WERI-Rb-1 (cell line): ENCODE measurements at regions not wholly inside any gene's neighbourhood (a gene's known extent, or its start where the extent isn't known, plus 50 kb on each side); places are given as distances from the start of the nearest gene placed in this dataset.

Experiments used
- DNase-seq: peaks from one replicate; pipeline ENCODE4 v3.0.0-alpha.2; 2020
- H3K27ac ChIP-seq: fragments of 250-450 bp; sonication (Bioruptor Pico); 2 replicates; pipeline ENCODE4 v1.5.1; 2020; ENCODE audit warnings: mild to moderate bottlenecking, moderate library complexity
- H3K27me3 ChIP-seq: fragments of 250-450 bp; sonication (Bioruptor Pico); 2 replicates; pipeline ENCODE4 v1.5.1; 2021; ENCODE audit warnings: mild to moderate bottlenecking, low read depth, moderate library complexity; ENCODE audit not compliant: insufficient read depth, severe bottlenecking
- H3K36me3 ChIP-seq: fragments of 250-450 bp; sonication (Bioruptor Pico); 2 replicates; pipeline ENCODE4 v1.5.1; 2020; ENCODE audit warnings: mild to moderate bottlenecking, moderate library complexity
- H3K4me3 ChIP-seq: 2 replicates; pipeline ENCODE4 v1.5.1; 2011; ENCODE audit warnings: low read depth, mild to moderate bottlenecking, control low read depth, low read length
- H3K9me3 ChIP-seq: fragments of 250-450 bp; sonication (Bioruptor Pico); 2 replicates; pipeline ENCODE4 v1.5.1; 2021; ENCODE audit warnings: mild to moderate bottlenecking, moderate library complexity; ENCODE audit not compliant: severe bottlenecking
- CTCF ChIP-seq: IDR thresholded peaks from 2 replicates; pipeline ENCODE4 v1.5.1; 2011; ENCODE audit warnings: low read depth, mild to moderate bottlenecking, control low read depth, inconsistent platforms, low read length

DNA sequence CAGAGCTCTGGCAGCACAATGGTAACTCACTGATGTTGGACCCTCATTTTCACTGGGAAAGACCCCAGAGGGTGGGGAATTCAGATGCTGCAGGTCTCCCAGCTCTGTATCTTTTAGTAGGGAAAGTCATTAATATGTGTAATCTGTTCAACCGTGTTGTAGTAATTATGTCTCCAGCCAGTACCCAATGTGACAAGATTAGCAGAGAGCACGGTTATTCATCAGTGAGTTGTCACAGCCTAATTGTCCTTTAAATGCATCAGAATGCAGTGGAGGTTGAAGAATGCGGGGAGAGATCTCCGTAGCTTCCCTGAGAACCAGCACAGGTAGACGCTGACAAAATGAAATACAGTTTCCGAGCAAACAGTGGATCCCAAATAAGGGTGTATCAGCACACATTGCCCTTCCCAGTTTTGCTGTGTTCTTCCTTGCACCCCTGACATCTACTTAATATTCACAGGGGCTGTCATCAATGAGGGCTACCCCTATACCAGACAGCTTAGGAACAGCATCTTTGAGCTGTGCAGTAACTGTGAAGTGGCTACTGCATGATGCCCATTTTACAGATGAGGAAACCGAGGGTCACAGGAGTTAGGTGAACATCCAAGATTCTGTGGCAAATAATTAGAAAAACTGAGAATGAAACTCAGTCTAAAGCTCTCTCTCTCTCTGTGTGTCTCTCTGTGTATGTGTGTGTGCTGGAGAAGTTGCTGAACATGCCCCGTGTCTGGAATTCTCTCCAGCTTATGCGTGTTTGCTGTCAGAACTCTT lies 430.4 kb upstream of the HS6ST1 start:
- TF ChIP-seq CTCF, result no peak
- no peak overlapping the region for H3K4me3 ChIP-seq
- no peaks in the 10 kb centered on the region for H3K27me3 ChIP-seq
- no peak overlapping the region for H3K27ac ChIP-seq
- H3K36me3 ChIP-seq, result no peaks in the 10 kb centered on the region
- no peak for DNase-seq
- no peaks in the 10 kb centered on the region for H3K9me3 ChIP-seq

- Histone ChIP-seq H3K27ac (no peak overlapping the region), H3K27me3 (no peaks in the 10 kb centered on the region), H3K36me3 (no peaks in the 10 kb centered on the region), H3K9me3 (no peaks in the 10 kb centered on the region), H3K4me3 (no peak overlapping the region)
- DNase-seq, result no peak
- TF ChIP-seq CTCF, result no peak
These were observed 431.9 kb upstream of the HS6ST1 start for GRCh38 chr2:128750328-128751165.

- no peak overlapping the region for H3K27ac ChIP-seq
- H3K36me3 ChIP-seq, result no peaks in the 10 kb centered on the region
- no peaks in the 10 kb centered on the region for H3K27me3 ChIP-seq
- TF ChIP-seq CTCF, result no peak
- no peak overlapping the region for H3K4me3 ChIP-seq
- H3K9me3 ChIP-seq, result no peaks in the 10 kb centered on the region
- no peak for DNase-seq
These were observed 433.1 kb upstream of the HS6ST1 start for GRCh38 chr2:128751746-128752145.

GRCh38 chr2:128752691-128753263 lies 434.1 kb upstream of the HS6ST1 start:
- DNase-seq, result no peak
- TF ChIP-seq CTCF, result no peak
- no peak overlapping the region for H3K27ac ChIP-seq

GRCh38 chr2:128753321-128753720 lies 434.7 kb upstream of the HS6ST1 start:
- H3K4me3 ChIP-seq, result no peak overlapping the region
- H3K27ac ChIP-seq, result no peak overlapping the region
- no peak for DNase-seq
- no peaks in the 10 kb centered on the region for H3K27me3 ChIP-seq
- no peaks in the 10 kb centered on the region for H3K9me3 ChIP-seq
- H3K36me3 ChIP-seq, result no peaks in the 10 kb centered on the region
- no peak for TF ChIP-seq CTCF

More at GRCh38 chr2:128752691-128753263, 434.1 kb upstream of the HS6ST1 start:
- no peaks in the 10 kb centered on the region for H3K27me3 ChIP-seq
- no peaks in the 10 kb centered on the region for H3K36me3 ChIP-seq
- H3K9me3 ChIP-seq, result no peaks in the 10 kb centered on the region
- H3K4me3 ChIP-seq, result no peak overlapping the region
